ENCODE measurements at regions not wholly inside any gene's neighbourhood (a gene's known extent, or its start where the extent isn't known, plus 50 kb on each side); places are given as distances from the start of the nearest gene placed in this dataset.

DNA sequence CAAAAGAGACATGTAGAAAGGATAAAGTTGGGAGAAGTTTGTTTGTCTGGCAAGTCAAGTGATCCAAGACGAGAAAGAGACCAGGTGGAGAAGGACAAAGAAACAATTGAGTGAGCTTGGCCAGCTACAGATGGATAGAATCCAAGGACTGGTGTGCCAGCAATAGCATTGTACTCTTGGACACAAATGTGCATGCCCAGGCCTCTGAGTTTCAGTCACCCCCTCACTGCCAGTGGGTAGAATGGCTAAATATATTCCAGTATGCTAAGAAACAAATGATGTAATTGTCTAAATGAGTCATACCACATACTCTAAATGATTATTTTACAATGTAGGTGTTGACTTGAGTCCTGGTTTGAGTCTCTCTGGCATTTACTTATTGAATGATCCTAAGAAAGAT lies 881.3 kb downstream of the LRRTM4 start:
- no peak overlapping the region for H3K4me3 ChIP-seq (ENCODE audit: control insufficient read depth, low read depth, low read length)
- no peak for DNase-seq (ENCODE audit: low read depth)
- TF ChIP-seq, protein P1, sequence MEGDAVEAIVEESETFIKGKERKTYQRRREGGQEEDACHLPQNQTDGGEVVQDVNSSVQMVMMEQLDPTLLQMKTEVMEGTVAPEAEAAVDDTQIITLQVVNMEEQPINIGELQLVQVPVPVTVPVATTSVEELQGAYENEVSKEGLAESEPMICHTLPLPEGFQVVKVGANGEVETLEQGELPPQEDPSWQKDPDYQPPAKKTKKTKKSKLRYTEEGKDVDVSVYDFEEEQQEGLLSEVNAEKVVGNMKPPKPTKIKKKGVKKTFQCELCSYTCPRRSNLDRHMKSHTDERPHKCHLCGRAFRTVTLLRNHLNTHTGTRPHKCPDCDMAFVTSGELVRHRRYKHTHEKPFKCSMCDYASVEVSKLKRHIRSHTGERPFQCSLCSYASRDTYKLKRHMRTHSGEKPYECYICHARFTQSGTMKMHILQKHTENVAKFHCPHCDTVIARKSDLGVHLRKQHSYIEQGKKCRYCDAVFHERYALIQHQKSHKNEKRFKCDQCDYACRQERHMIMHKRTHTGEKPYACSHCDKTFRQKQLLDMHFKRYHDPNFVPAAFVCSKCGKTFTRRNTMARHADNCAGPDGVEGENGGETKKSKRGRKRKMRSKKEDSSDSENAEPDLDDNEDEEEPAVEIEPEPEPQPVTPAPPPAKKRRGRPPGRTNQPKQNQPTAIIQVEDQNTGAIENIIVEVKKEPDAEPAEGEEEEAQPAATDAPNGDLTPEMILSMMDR (conservative IDR thresholded peaks at IDR 0.05; ENCODE audit: control insufficient read depth, insufficient read depth, low read depth, low read length): no peak

- H3K4me3 ChIP-seq (ENCODE audit: control insufficient read depth, low read depth, low read length): no peak overlapping the region
- TF ChIP-seq, protein P1 (conservative IDR thresholded peaks at IDR 0.05; ENCODE audit: control insufficient read depth, insufficient read depth, low read depth, low read length): no peak
- no peak for DNase-seq (ENCODE audit: low read depth)
These were observed 883.0 kb downstream of the LRRTM4 start for GRCh38 chr2:76639171-76639680.

DNA sequence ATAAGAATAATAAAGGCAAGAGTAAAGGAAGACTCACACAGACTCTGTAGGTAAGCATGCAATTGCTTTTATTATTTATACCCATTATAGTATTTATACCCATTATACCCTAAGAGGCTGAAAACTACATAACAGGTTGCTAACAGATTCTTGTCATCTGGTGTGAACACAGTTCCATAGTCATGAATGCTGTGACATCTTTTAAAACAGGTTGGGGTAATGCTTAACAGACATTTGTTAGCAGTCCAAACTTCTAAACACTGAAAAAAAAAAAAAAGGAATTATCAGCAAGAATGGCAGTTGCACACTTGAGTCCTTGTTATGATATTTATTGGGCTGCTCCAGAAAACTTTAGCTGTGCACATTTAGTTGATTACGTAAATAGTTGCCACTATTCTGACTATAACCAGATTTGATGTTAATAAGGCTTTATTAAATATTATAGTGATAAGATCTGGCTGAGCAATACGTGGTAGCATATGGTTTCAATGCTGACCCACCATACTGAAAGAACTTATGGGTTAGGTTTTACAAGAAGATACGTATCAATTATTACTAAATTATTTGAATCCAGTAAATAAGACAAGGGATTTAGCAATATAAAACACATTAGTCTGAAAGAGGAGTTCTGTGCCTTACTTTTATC lies 888.8 kb downstream of the LRRTM4 start:
- DNase-seq (ENCODE audit: low read depth): no peak
- TF ChIP-seq, protein P1 (conservative IDR thresholded peaks at IDR 0.05; ENCODE audit: control insufficient read depth, insufficient read depth, low read depth, low read length): no peak
- no peak overlapping the region for H3K4me3 ChIP-seq (ENCODE audit: control insufficient read depth, low read depth, low read length)

GRCh38 chr2:76625101-76625500 lies 897.1 kb downstream of the LRRTM4 start:
- H3K4me3 ChIP-seq (ENCODE audit: control insufficient read depth, low read depth, low read length): no peak overlapping the region
- DNase-seq (ENCODE audit: low read depth): no peak
- TF ChIP-seq, protein P1 (conservative IDR thresholded peaks at IDR 0.05; ENCODE audit: control insufficient read depth, insufficient read depth, low read depth, low read length): no peak

GRCh38 chr2:76613330-76613729 lies 902.6 kb upstream of the GCFC2 start:
- no peak for DNase-seq (ENCODE audit: low read depth)
- TF ChIP-seq, protein P1 (conservative IDR thresholded peaks at IDR 0.05; ENCODE audit: control insufficient read depth, insufficient read depth, low read depth, low read length): no peak
- H3K4me3 ChIP-seq (ENCODE audit: control insufficient read depth, low read depth, low read length): no peak overlapping the region

- TF ChIP-seq, protein P1 (conservative IDR thresholded peaks at IDR 0.05; ENCODE audit: control insufficient read depth, insufficient read depth, low read depth, low read length): no peak
- H3K4me3 ChIP-seq (ENCODE audit: control insufficient read depth, low read depth, low read length): no peak overlapping the region
- DNase-seq (ENCODE audit: low read depth): no peak
These were observed 902.0 kb upstream of the GCFC2 start for GRCh38 chr2:76612764-76613163.

All from fibroblast of mammary gland (primary cell).